ENCODE measurements at regions not wholly inside any gene's neighbourhood (a gene's known extent, or its start where the extent isn't known, plus 50 kb on each side); places are given as distances from the start of the nearest gene placed in this dataset.

GRCh38 chr18:8458546-8459215, 150.6 kb upstream of the RAB12 start:
- no peaks in the 10 kb centered on the region for H3K36me3 ChIP-seq
- H3K27me3 ChIP-seq: no peaks in the 10 kb centered on the region
- no peak for TF ChIP-seq POLR2A (IDR thresholded peaks at IDR 0.05)
- no peak overlapping the region for H3K27ac ChIP-seq
- intact Hi-C loops (cut with DNase I; ENCODE audit: low total_unique reads): no loop called here
- no peaks in the 10 kb centered on the region for H3K9me3 ChIP-seq
- no peaks in the 10 kb centered on the region for H3K4me1 ChIP-seq
- DNase-seq (ENCODE audit: low spot score in 2 of 2): no peak
- H3K4me3 ChIP-seq: no peak overlapping the region

DNA sequence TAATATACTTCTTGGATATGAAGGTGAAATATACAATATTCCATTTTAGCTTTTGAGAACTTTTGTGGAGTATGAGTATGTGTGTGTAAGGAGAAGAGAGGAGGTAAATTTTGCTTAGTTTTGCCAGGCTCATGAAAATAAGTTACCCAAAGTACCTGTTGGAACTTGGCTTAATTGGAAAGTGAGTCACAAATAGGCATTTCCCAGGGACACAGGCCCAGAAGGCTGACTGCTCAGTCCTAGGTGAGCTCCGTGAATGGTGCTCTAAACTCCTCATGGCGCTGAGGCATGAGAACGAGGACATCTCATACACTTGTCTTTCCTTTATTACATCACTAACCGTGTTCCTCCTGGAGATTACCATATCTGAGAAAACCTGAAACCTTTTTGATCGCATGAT, 148.5 kb upstream of the RAB12 start:
- Histone ChIP-seq H3K4me3 (no peak overlapping the region), H3K4me1 (no peaks in the 10 kb centered on the region), H3K9me3 (no peaks in the 10 kb centered on the region), H3K36me3 (no peaks in the 10 kb centered on the region), H3K27me3 (no peaks in the 10 kb centered on the region), H3K27ac (no peak overlapping the region)
- intact Hi-C loops (cut with DNase I; ENCODE audit: low total_unique reads): no loop called here
- no peak for TF ChIP-seq CTCF (IDR thresholded peaks at IDR 0.05)
- DNase-seq (ENCODE audit: low spot score in 2 of 2): no peak

DNA sequence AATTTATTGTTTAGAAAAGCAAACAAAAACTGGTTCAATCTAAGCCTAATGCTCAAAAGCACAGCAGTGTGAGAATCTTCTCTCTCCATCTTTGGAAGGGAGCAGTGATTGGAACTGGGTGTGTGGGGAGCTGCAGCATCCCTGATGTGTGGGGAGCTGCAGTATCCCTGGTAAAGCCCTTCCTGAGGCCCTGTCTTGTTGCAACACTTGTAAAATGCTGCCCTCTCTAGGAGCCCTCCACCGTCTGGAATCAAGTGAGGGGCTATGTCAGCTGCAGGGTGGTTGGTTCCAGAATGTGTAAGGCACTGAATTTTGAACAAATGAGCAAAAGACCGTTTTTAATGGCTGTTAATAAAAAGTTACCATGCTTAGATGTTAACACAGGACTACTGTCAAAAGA, 147.7 kb upstream of the RAB12 start:
- Histone ChIP-seq H3K27ac (no peak overlapping the region), H3K9me3 (no peaks in the 10 kb centered on the region), H3K4me1 (no peaks in the 10 kb centered on the region), H3K27me3 (no peaks in the 10 kb centered on the region), H3K4me3 (no peak overlapping the region), H3K36me3 (no peaks in the 10 kb centered on the region)
- intact Hi-C loops (cut with DNase I; ENCODE audit: low total_unique reads): no loop called here
- TF ChIP-seq POLR2A (IDR thresholded peaks at IDR 0.05) (no peak), CTCF (IDR thresholded peaks at IDR 0.05) (no peak), POLR2AphosphoS5 (IDR thresholded peaks at IDR 0.05) (no peak)
- DNase-seq (ENCODE audit: low spot score in 2 of 2): no peak

- intact Hi-C loops (cut with DNase I; ENCODE audit: low total_unique reads): no loop called here
- no peak for DNase-seq (ENCODE audit: low spot score in 2 of 2)
- H3K9me3 ChIP-seq: no peaks in the 10 kb centered on the region
- no peaks in the 10 kb centered on the region for H3K27me3 ChIP-seq
- H3K27ac ChIP-seq: no peak overlapping the region
- no peak for TF ChIP-seq POLR2A (IDR thresholded peaks at IDR 0.05)
- TF ChIP-seq POLR2AphosphoS5 (IDR thresholded peaks at IDR 0.05): no peak
- TF ChIP-seq CTCF (IDR thresholded peaks at IDR 0.05): no peak
- H3K4me3 ChIP-seq: no peak overlapping the region
- no peaks in the 10 kb centered on the region for H3K36me3 ChIP-seq
- H3K4me1 ChIP-seq: no peaks in the 10 kb centered on the region
These were observed 146.5 kb upstream of the RAB12 start for GRCh38 chr18:8462651-8463185.

DNA sequence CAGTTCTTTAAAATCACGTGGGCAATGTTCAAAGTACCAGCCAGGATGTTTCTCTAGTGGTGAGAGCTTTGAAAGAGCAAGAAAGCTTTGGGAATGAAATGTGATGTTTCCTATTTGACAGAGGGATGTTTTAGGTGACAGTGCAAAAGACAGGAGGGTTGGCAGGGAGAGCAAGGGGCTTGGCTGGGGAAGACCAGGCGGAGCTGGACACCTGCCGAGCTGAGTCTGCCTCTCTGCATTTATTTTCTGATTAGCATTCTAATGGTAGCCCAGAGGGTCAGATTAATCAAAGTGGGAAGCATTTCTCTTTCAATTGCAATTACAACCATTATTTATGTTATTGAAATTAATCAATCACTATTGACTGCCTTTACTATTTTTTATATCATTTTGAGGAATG, 145.4 kb upstream of the RAB12 start:
- DNase-seq (ENCODE audit: low spot score in 2 of 2): no peak
- H3K27me3 ChIP-seq: no peaks in the 10 kb centered on the region
- H3K27ac ChIP-seq: no peak overlapping the region
- H3K4me3 ChIP-seq: no peak overlapping the region
- no peaks in the 10 kb centered on the region for H3K9me3 ChIP-seq
- intact Hi-C loops (cut with DNase I; ENCODE audit: low total_unique reads): no loop called here
- TF ChIP-seq POLR2AphosphoS5 (IDR thresholded peaks at IDR 0.05): no peak
- no peak for TF ChIP-seq POLR2A (IDR thresholded peaks at IDR 0.05)
- TF ChIP-seq CTCF (IDR thresholded peaks at IDR 0.05): no peak
- H3K4me1 ChIP-seq: no peaks in the 10 kb centered on the region
- H3K36me3 ChIP-seq: no peaks in the 10 kb centered on the region

GRCh38 chr18:8468191-8468590, 141.0 kb upstream of the RAB12 start:
- intact Hi-C loops (cut with DNase I; ENCODE audit: low total_unique reads): no loop called here
- H3K9me3 ChIP-seq: no peaks in the 10 kb centered on the region
- H3K4me3 ChIP-seq: no peak overlapping the region
- no peak for DNase-seq (ENCODE audit: low spot score in 2 of 2)
- no peaks in the 10 kb centered on the region for H3K36me3 ChIP-seq
- H3K27ac ChIP-seq: no peak overlapping the region
- no peaks in the 10 kb centered on the region for H3K27me3 ChIP-seq
- TF ChIP-seq POLR2A (IDR thresholded peaks at IDR 0.05) (no peak), CTCF (IDR thresholded peaks at IDR 0.05) (no peak), POLR2AphosphoS5 (IDR thresholded peaks at IDR 0.05) (no peak)
- H3K4me1 ChIP-seq: no peaks in the 10 kb centered on the region

Measured in breast epithelium (tissue), 4 donors.